HUES6 (cell line): ENCODE measurements at regions not wholly inside any gene's neighbourhood (a gene's known extent, or its start where the extent isn't known, plus 50 kb on each side); places are given as distances from the start of the nearest gene placed in this dataset.
"Not testable (repeated sequence)": the region's sequence is repeated elsewhere in the genome, so short reads cannot be mapped to it uniquely, and the experiment has no call there.

Source experiments
- H3K27ac ChIP-seq: 2 replicates; pipeline ENCODE4 v1.7.0; 2013; ENCODE audit warnings: low read depth, mild to moderate bottlenecking, low read length, inconsistent platforms
- H3K27me3 ChIP-seq: 2 replicates; pipeline ENCODE4 v1.6.1; 2013; ENCODE audit warnings: low read length; ENCODE audit not compliant: control insufficient read depth, insufficient read depth
- H3K36me3 ChIP-seq: 2 replicates; pipeline ENCODE4 v1.6.1; 2013; ENCODE audit warnings: low read length; ENCODE audit not compliant: control insufficient read depth, insufficient read depth
- H3K4me1 ChIP-seq: 2 replicates; pipeline ENCODE4 v1.6.1; 2013; ENCODE audit warnings: low read length; ENCODE audit not compliant: control insufficient read depth, insufficient read depth
- H3K4me3 ChIP-seq: 2 replicates; pipeline ENCODE4 v1.5.1; 2013; ENCODE audit warnings: low read depth, low read length
- H3K9ac ChIP-seq: one replicate; pipeline ENCODE4 v1.6.1; 2013; ENCODE audit warnings: mild to moderate bottlenecking, low read length
- H3K9me3 ChIP-seq: 2 replicates; pipeline ENCODE4 v1.6.1; 2013; ENCODE audit warnings: low read depth, low read length; ENCODE audit not compliant: control insufficient read depth, insufficient read depth

GRCh38 chr12:46084666-46085631, 94.6 kb upstream of the SCAF11 start:
- Histone ChIP-seq H3K27me3 (no peaks in the 10 kb centered on the region), H3K4me3 (no peak overlapping the region), H3K9me3 (peaks cover 55% of the 10 kb centered on the region), H3K27ac (no peak overlapping the region), H3K9ac (no peak overlapping the region), H3K4me1 (no peaks in the 10 kb centered on the region), H3K36me3 (no peaks in the 10 kb centered on the region)

GRCh38 chr12:46082490-46083200, 92.3 kb upstream of the SCAF11 start:
- no peak overlapping the region for H3K27ac ChIP-seq
- no peak overlapping the region for H3K9ac ChIP-seq
- H3K36me3 ChIP-seq = no peaks in the 10 kb centered on the region
- no peak overlapping the region for H3K4me3 ChIP-seq
- H3K27me3 ChIP-seq = no peaks in the 10 kb centered on the region
- H3K9me3 ChIP-seq = peaks cover 68% of the 10 kb centered on the region
- H3K4me1 ChIP-seq = no peaks in the 10 kb centered on the region

- Histone ChIP-seq H3K9me3 (peaks cover 13% of the 10 kb centered on the region), H3K36me3 (no peaks in the 10 kb centered on the region), H3K27me3 (no peaks in the 10 kb centered on the region), H3K27ac (no peak overlapping the region), H3K9ac (no peak overlapping the region), H3K4me1 (0 out of 2 replicates have a peak, but pooled peaks cover 3% of the 10 kb centered on the region), H3K4me3 (no peak overlapping the region)
Measured at GRCh38 chr12:46073321-46073720, 82.9 kb upstream of the SCAF11 start.

GRCh38 chr12:46071769-46072624, 81.6 kb upstream of the SCAF11 start:
- Histone ChIP-seq H3K27ac (no peak overlapping the region), H3K9me3 (0 out of 2 replicates have a peak, but pooled peaks cover 2% of the 10 kb centered on the region), H3K9ac (no peak overlapping the region), H3K4me3 (no peak overlapping the region), H3K36me3 (no peaks in the 10 kb centered on the region), H3K4me1 (0 out of 2 replicates have a peak, but pooled peaks cover 3% of the 10 kb centered on the region), H3K27me3 (no peaks in the 10 kb centered on the region)

- Histone ChIP-seq H3K36me3 (no peaks in the 10 kb centered on the region), H3K4me1 (0 out of 2 replicates have a peak, but pooled peaks cover 3% of the 10 kb centered on the region), H3K27ac (no peak overlapping the region), H3K27me3 (no peaks in the 10 kb centered on the region), H3K9me3 (no peaks in the 10 kb centered on the region), H3K9ac (no peak overlapping the region), H3K4me3 (no peak overlapping the region)
Measured at GRCh38 chr12:46071335-46071734, 81.0 kb upstream of the SCAF11 start.

- H3K36me3 ChIP-seq = no peaks in the 10 kb centered on the region
- no peaks in the 10 kb centered on the region for H3K9me3 ChIP-seq
- H3K4me3 ChIP-seq = no peak overlapping the region
- no peak overlapping the region for H3K9ac ChIP-seq
- no peak overlapping the region for H3K27ac ChIP-seq
- no peaks in the 10 kb centered on the region for H3K27me3 ChIP-seq
- H3K4me1 ChIP-seq = 0 out of 2 replicates have a peak, but pooled peaks cover 3% of the 10 kb centered on the region
Measured at GRCh38 chr12:46067094-46067493, 76.7 kb upstream of the SCAF11 start.

GRCh38 chr12:46065412-46066166, 75.2 kb upstream of the SCAF11 start:
- no peak overlapping the region for H3K9ac ChIP-seq
- H3K27ac ChIP-seq = no peak overlapping the region

GRCh38 chr12:46064548-46064947, 74.2 kb upstream of the SCAF11 start:
- Histone ChIP-seq H3K9me3 (peaks cover 12% of the 10 kb centered on the region), H3K27ac (no peak overlapping the region), H3K9ac (no peak overlapping the region), H3K27me3 (no peaks in the 10 kb centered on the region), H3K4me1 (no peaks in the 10 kb centered on the region), H3K4me3 (no peak overlapping the region), H3K36me3 (no peaks in the 10 kb centered on the region)

More at GRCh38 chr12:46065412-46066166, 75.2 kb upstream of the SCAF11 start:
- Histone ChIP-seq H3K27me3 (no peaks in the 10 kb centered on the region), H3K9me3 (peaks cover 4% of the 10 kb centered on the region; the same call in 1 of the 2 replicates), H3K4me3 (no peak overlapping the region), H3K36me3 (no peaks in the 10 kb centered on the region), H3K4me1 (no peaks in the 10 kb centered on the region)

GRCh38 chr12:46058697-46059096, 68.3 kb upstream of the SCAF11 start:
- H3K36me3 ChIP-seq, H3K4me3 ChIP-seq, H3K27ac ChIP-seq, H3K27me3 ChIP-seq, H3K4me1 ChIP-seq, H3K9ac ChIP-seq: not testable (repeated sequence)
- peaks cover 42% of the 10 kb centered on the region for H3K9me3 ChIP-seq

- H3K27me3 ChIP-seq = no peaks in the 10 kb centered on the region
- no peak overlapping the region for H3K9ac ChIP-seq
- H3K9me3 ChIP-seq = peaks cover 46% of the 10 kb centered on the region
- H3K36me3 ChIP-seq = no peaks in the 10 kb centered on the region
- H3K4me1 ChIP-seq = no peaks in the 10 kb centered on the region
- H3K27ac ChIP-seq = no peak overlapping the region
- no peak overlapping the region for H3K4me3 ChIP-seq
Measured at GRCh38 chr12:46050805-46051204, 60.4 kb upstream of the SCAF11 start.
